HepG2 (cell line): ENCODE measurements at regions not wholly inside any gene's neighbourhood (a gene's known extent, or its start where the extent isn't known, plus 50 kb on each side); places are given as distances from the start of the nearest gene placed in this dataset.

ENCODE experiments used
- ATAC-seq: fragments of 200-7000 bp; cut with Tn5 transposase; 3 replicates; pipeline ENCODE4 v1.9.1; 2020; ENCODE audit warnings: mild to moderate bottlenecking, moderate library complexity
- BruUV-seq: library from RNA; stranded (reverse); fragments of 400-500 nt; replicated peaks from 2 replicates; lab custom pipeline; 2021; lab: Mats Ljungman, UMichigan
- CTCF ChIA-PET: fragments of 300-600 bp; formaldehyde crosslinking; extraction: SDS; loops from one replicate; lab custom pipeline; 2021; ENCODE audit warnings: low total read pairs, inconsistent platforms, low intra/inter-chr PET ratio; lab: Yijun Ruan, JAX
- POLR2A ChIA-PET: fragments of 350-600 bp; sonication (Branson Sonifier 250); formaldehyde crosslinking; loops from one replicate; lab custom pipeline; 2020; ENCODE audit warnings: antibody characterized with exemption, inconsistent platforms; lab: Yijun Ruan, JAX
- DNase-seq: peaks from one replicate; pipeline ENCODE4 v3.0.0-alpha.2; 2015; ENCODE audit warnings: low spot score
- FAIRE-seq: peaks from 3 replicates; lab custom pipeline; 2011; peaks lifted over from hg19 to GRCh38; lab: Jason Lieb, UNC
- H2AFZ ChIP-seq: one replicate; pipeline ENCODE4 v1.6.1; 2011; ENCODE audit warnings: low read length, inconsistent platforms
- H3K27ac ChIP-seq: fragments of 300-600 bp; 3 replicates; pipeline ENCODE4 v1.8.0; 2011; ENCODE audit warnings: mixed run types, mild to moderate bottlenecking, mixed read lengths, low read length, inconsistent platforms; ENCODE audit not compliant: insufficient read depth; ENCODE audit errors: extremely low read length
- H3K27me3 ChIP-seq, 2 experiments: fragments of 200-600 bp in 1 of 2; 2 replicates in 1 of 2; 3 replicates in 1 of 2; pipeline versions ENCODE4 v1.6.0 to v1.8.0; 2011; ENCODE audit warnings: low read length in 2 of 2, mild to moderate bottlenecking in 2 of 2, moderate library complexity in 2 of 2, inconsistent platforms in 1 of 2; ENCODE audit not compliant: insufficient read depth in 2 of 2, control insufficient read depth in 1 of 2
- H3K36me3 ChIP-seq, 2 experiments: fragments of 200-600 bp in 1 of 2; replicated peaks in 1 of 2; 2 replicates in 1 of 2; 3 replicates in 1 of 2; pipeline versions ENCODE4 v1.5.1 to v1.8.0; 2011; ENCODE audit warnings: low read length in 2 of 2, inconsistent platforms in 1 of 2; ENCODE audit not compliant: insufficient read depth in 2 of 2, control insufficient read depth in 1 of 2
- H3K4me1 ChIP-seq: 2 replicates; pipeline ENCODE4 v1.5.1; 2012; ENCODE audit warnings: low read length, inconsistent platforms; ENCODE audit not compliant: insufficient read depth
- H3K4me2 ChIP-seq: 2 replicates; pipeline ENCODE4 v1.6.0; 2011; ENCODE audit warnings: low read depth, low read length, inconsistent platforms
- H3K4me3 ChIP-seq, 3 experiments: fragments of 200-600 bp in 1 of 3; sonication (generic), shearing (Covaris generic) in 1 of 3; replicated peaks in 1 of 3; 2 replicates each; pipeline ENCODE4 v1.5.1; 2011 to 2016; ENCODE audit warnings: low read length in 3 of 3, inconsistent platforms in 2 of 3, low read depth in 2 of 3, mild to moderate bottlenecking in 2 of 3, control low read depth in 1 of 3, mixed read lengths in 1 of 3; ENCODE audit not compliant: insufficient read depth in 1 of 3
- H3K79me2 ChIP-seq: one replicate; pipeline ENCODE4 v1.6.1; 2011; ENCODE audit warnings: low read length, inconsistent platforms; ENCODE audit not compliant: insufficient read depth
- H3K9ac ChIP-seq: 2 replicates; pipeline ENCODE4 v1.6.0; 2011; ENCODE audit warnings: mild to moderate bottlenecking, low read depth, low read length, inconsistent platforms; ENCODE audit not compliant: insufficient read depth
- H3K9me3 ChIP-seq: 2 replicates; pipeline ENCODE4 v1.5.1; 2012; ENCODE audit warnings: mild to moderate bottlenecking, low read length
- H4K20me1 ChIP-seq: 2 replicates; pipeline ENCODE4 v1.6.0; 2011; ENCODE audit warnings: inconsistent platforms, mild to moderate bottlenecking, low read length, moderate library complexity; ENCODE audit not compliant: insufficient read depth
- CREBL2 ChIP-seq: sonication (generic); formaldehyde crosslinking; IDR thresholded peaks from 2 replicates; pipeline ENCODE4 v1.8.1; 2023; ENCODE audit warnings: missing genetic modification reagents, mild to moderate bottlenecking, borderline replicate concordance
- FOXP4 ChIP-seq: sonication (generic); formaldehyde crosslinking; IDR thresholded peaks from 2 replicates; pipeline ENCODE4 v1.4.0; 2020; ENCODE audit warnings: missing genetic modification reagents
- GTF2F1 ChIP-seq: fragments of 150-350 bp; IDR thresholded peaks from 2 replicates; pipeline ENCODE4 v1.6.1; 2014; ENCODE audit warnings: low read length
- HNF1B ChIP-seq: sonication (generic); formaldehyde crosslinking; IDR thresholded peaks from 2 replicates; pipeline ENCODE4 v1.5.1; 2020; ENCODE audit warnings: mild to moderate bottlenecking, moderate library complexity, missing genetic modification reagents
- NFE2 ChIP-seq: sonication (generic); formaldehyde crosslinking; IDR thresholded peaks from 2 replicates; pipeline ENCODE4 v1.4.0; 2020; ENCODE audit warnings: missing genetic modification reagents
- NFYC ChIP-seq: IDR thresholded peaks from 2 replicates; pipeline ENCODE4 v1.6.1; 2016; ENCODE audit warnings: missing genetic modification reagents, missing compliant biosample characterization
- PLSCR1 ChIP-seq: sonication (generic); formaldehyde crosslinking; IDR thresholded peaks from 2 replicates; pipeline ENCODE4 v1.5.0; 2020; ENCODE audit warnings: missing genetic modification reagents, mild to moderate bottlenecking, borderline replicate concordance
- PPARG ChIP-seq: conservative IDR thresholded peaks from 2 replicates; pipeline ENCODE4 v1.6.1; 2016; ENCODE audit warnings: missing biosample characterization, missing genetic modification reagents
- TFAP4 ChIP-seq: sonication (generic); IDR thresholded peaks from 2 replicates; pipeline ENCODE4 v1.6.1; 2016; ENCODE audit warnings: low read depth, borderline replicate concordance
- ZBTB33 ChIP-seq: sonication (generic); formaldehyde crosslinking; IDR thresholded peaks from 2 replicates; pipeline ENCODE4 v1.4.0; 2020; ENCODE audit warnings: missing genetic modification reagents
- ZNF331 ChIP-seq: sonication (generic); formaldehyde crosslinking; IDR thresholded peaks from 2 replicates; pipeline ENCODE4 v1.4.0; 2020; ENCODE audit warnings: missing genetic modification reagents
- ZNF446 ChIP-seq: sonication (generic); formaldehyde crosslinking; IDR thresholded peaks from 2 replicates; pipeline ENCODE4 v1.5.0; 2020; ENCODE audit warnings: mild to moderate bottlenecking, missing genetic modification reagents
- ZNF512B ChIP-seq: sonication (generic); formaldehyde crosslinking; IDR thresholded peaks from 2 replicates; pipeline ENCODE4 v1.5.1; 2020; ENCODE audit warnings: missing genetic modification reagents, mild to moderate bottlenecking, borderline replicate concordance
- ZNF576 ChIP-seq: sonication (generic); formaldehyde crosslinking; IDR thresholded peaks from 2 replicates; pipeline ENCODE4 v1.4.0; 2020; ENCODE audit warnings: mild to moderate bottlenecking, missing genetic modification reagents
- WGBS: methylation state at CpG from one replicate; pipeline ENCODE4 v1.1.6; 2017; ENCODE audit warnings: low lambda C conversion rate; 5-methylcytosine and 5-hydroxymethylcytosine counted together
- in situ Hi-C: cut with HindIII; loops from 2 replicates; pipeline ENCODE4 v1.10.0; 2017; ENCODE audit warnings: low pct_unique_long_range_greater_than_20kb; ENCODE audit not compliant: extremely low pct_ligation_motif_present
- intact Hi-C: fragments of 100-400 bp; cut with micrococcal nuclease; formaldehyde crosslinking; loops from one replicate; pipeline ENCODE4 v1.10.0; 2022; ENCODE audit not compliant: unreplicated experiment

- intact Hi-C loops, result no loop called here
- no peak overlapping the region for H2AFZ ChIP-seq
- no peak overlapping the region for H3K4me3 ChIP-seq
- FAIRE-seq (no peak), ATAC-seq (no peak), DNase-seq (no peak)
- ChIA-PET POLR2A (no interaction called here), CTCF (no interaction called here)
- no TSS peak for BruUV-seq
- no peaks in the 10 kb centered on the region for H4K20me1 ChIP-seq
- in situ Hi-C loops, result no loop called here
- no peak overlapping the region for H3K9ac ChIP-seq
- H3K4me1 ChIP-seq, result no peaks in the 10 kb centered on the region
- WGBS, result 21% methylated on average over 3 of the region's 3 CpGs
- no peak overlapping the region for H3K4me2 ChIP-seq
- 0 out of 5 replicates have a peak, but pooled peaks cover 0 to 2% of the 10 kb centered on the region in 2 experiments for H3K27me3 ChIP-seq
- no peak overlapping the region for H3K27ac ChIP-seq
- H3K9me3 ChIP-seq, result no peaks in the 10 kb centered on the region
- no peaks in the 10 kb centered on the region for H3K36me3 ChIP-seq
- H3K79me2 ChIP-seq, result no peaks in the 10 kb centered on the region
- TF ChIP-seq GTF2F1, result no peak
- no peak for TF ChIP-seq PPARG
- TF ChIP-seq ZNF576 (CRISPR knock-in tag), result no peak
- TF ChIP-seq ZNF512B (CRISPR knock-in tag), result no peak
- no peak for TF ChIP-seq FOXP4 (CRISPR knock-in tag)
- TF ChIP-seq PLSCR1 (CRISPR knock-in tag), result no peak
- TF ChIP-seq CREBL2 (CRISPR knock-in tag), result no peak
- no peak for TF ChIP-seq HNF1B (CRISPR knock-in tag)
- TF ChIP-seq NFYC (CRISPR knock-in tag), result no peak
- no peak for TF ChIP-seq ZNF331
- TF ChIP-seq TFAP4, result no peak
- no peak for TF ChIP-seq ZBTB33 (CRISPR knock-in tag)
- TF ChIP-seq ZNF446, result no peak
- no peak for TF ChIP-seq NFE2 (CRISPR knock-in tag)
Measured at GRCh38 chr10:43997330-43997729, 348.6 kb upstream of the ZNF32 start.
